Neuronal stem cell (in vitro differentiated cells): ENCODE measurements at regions not wholly inside any gene's neighbourhood (a gene's known extent, or its start where the extent isn't known, plus 50 kb on each side); places are given as distances from the start of the nearest gene placed in this dataset.

ENCODE experiments used
- DNase-seq: peaks from one replicate; pipeline ENCODE4 v3.0.0-alpha.2; 2013; ENCODE audit warnings: low spot score
- H2AFZ ChIP-seq: one replicate; pipeline ENCODE4 v1.6.1; 2013; ENCODE audit warnings: mild to moderate bottlenecking, low read length, inconsistent platforms
- H2AK5ac ChIP-seq: 2 replicates; pipeline ENCODE4 v1.6.1; 2013; ENCODE audit warnings: low read depth, mild to moderate bottlenecking, inconsistent platforms, low read length, moderate library complexity, mixed read lengths
- H2BK120ac ChIP-seq: 2 replicates; pipeline ENCODE4 v1.6.1; 2013; ENCODE audit warnings: low read depth, mild to moderate bottlenecking, inconsistent platforms, low read length, moderate library complexity, mixed read lengths
- H2BK12ac ChIP-seq: one replicate; pipeline ENCODE4 v1.6.1; 2013; ENCODE audit warnings: low read length, inconsistent platforms
- H2BK15ac ChIP-seq: 2 replicates; pipeline ENCODE4 v1.6.1; 2013; ENCODE audit warnings: mild to moderate bottlenecking, low read length, inconsistent platforms, mixed read lengths
- H2BK5ac ChIP-seq: one replicate; pipeline ENCODE4 v1.6.1; 2013; ENCODE audit warnings: inconsistent platforms, mild to moderate bottlenecking, low read length, moderate library complexity
- H3K14ac ChIP-seq: one replicate; pipeline ENCODE4 v1.6.1; 2013; ENCODE audit warnings: low read length, inconsistent platforms
- H3K18ac ChIP-seq: 2 replicates; pipeline ENCODE4 v1.6.1; 2013; ENCODE audit warnings: low read length, inconsistent platforms
- H3K23ac ChIP-seq: 2 replicates; pipeline ENCODE4 v1.6.1; 2013; ENCODE audit warnings: low read depth, mild to moderate bottlenecking, mixed read lengths, low read length, inconsistent platforms; ENCODE audit not compliant: poor library complexity
- H3K27ac ChIP-seq: replicated peaks from 3 replicates; pipeline ENCODE4 v1.5.1; 2013; ENCODE audit warnings: low read length, inconsistent platforms
- H3K27me3 ChIP-seq, 3 experiments: 2 replicates each; pipeline ENCODE4 v1.6.1; 2013; ENCODE audit warnings: low read length in 3 of 3, mild to moderate bottlenecking in 2 of 3, inconsistent platforms in 1 of 3, low read depth in 1 of 3, mixed read lengths in 1 of 3, moderate library complexity in 1 of 3; ENCODE audit not compliant: control insufficient read depth in 3 of 3, insufficient read depth in 3 of 3
- H3K36me3 ChIP-seq, 2 donors: replicated peaks in 1 of 2; 2 replicates each; pipeline ENCODE4 v1.6.1; 2013; ENCODE audit warnings: low read length in 2 of 2; ENCODE audit not compliant: control insufficient read depth in 2 of 2, insufficient read depth in 2 of 2
- H3K4ac ChIP-seq: 2 replicates; pipeline ENCODE4 v1.6.1; 2013; ENCODE audit warnings: inconsistent platforms, mild to moderate bottlenecking, low read length, moderate library complexity
- H3K4me1 ChIP-seq, 2 donors: 1 replicate in 1 of 2; 2 replicates in 1 of 2; pipeline ENCODE4 v1.6.1; 2013; ENCODE audit warnings: low read length in 2 of 2, low read depth in 1 of 2; ENCODE audit not compliant: control insufficient read depth in 2 of 2, insufficient read depth in 1 of 2
- H3K4me2 ChIP-seq: one replicate; pipeline ENCODE4 v1.6.1; 2013; ENCODE audit warnings: mild to moderate bottlenecking, low read length, inconsistent platforms; ENCODE audit not compliant: insufficient read depth, poor library complexity, severe bottlenecking
- H3K4me3 ChIP-seq, 2 donors: 2 replicates each; pipeline ENCODE4 v1.5.1; 2013; ENCODE audit warnings: low read length in 2 of 2, mild to moderate bottlenecking in 2 of 2, inconsistent platforms in 1 of 2, moderate library complexity in 1 of 2
- H3K79me1 ChIP-seq: one replicate; pipeline ENCODE4 v1.6.1; 2013; ENCODE audit warnings: low read depth, mild to moderate bottlenecking, inconsistent platforms, low read length, moderate library complexity
- H3K9ac ChIP-seq: one replicate; pipeline ENCODE4 v1.6.1; 2013; ENCODE audit warnings: mild to moderate bottlenecking, low read depth, low read length, inconsistent platforms; ENCODE audit not compliant: poor library complexity
- H3K9me3 ChIP-seq, 2 donors: replicated peaks in 1 of 2; 2 replicates each; pipeline versions ENCODE3 to v1.6.1; 2013; ENCODE audit warnings: low read length in 2 of 2, mild to moderate bottlenecking in 2 of 2, inconsistent platforms in 1 of 2, low read depth in 1 of 2, mixed read lengths in 1 of 2, moderate library complexity in 1 of 2; ENCODE audit not compliant: control insufficient read depth in 2 of 2, insufficient read depth in 1 of 2
- H4K8ac ChIP-seq: one replicate; pipeline ENCODE4 v1.6.1; 2013; ENCODE audit warnings: low read depth, mild to moderate bottlenecking, inconsistent platforms, low read length, moderate library complexity
- H4K91ac ChIP-seq: one replicate; pipeline ENCODE4 v1.6.1; 2013; ENCODE audit warnings: low read length, low read depth, mild to moderate bottlenecking, inconsistent platforms; ENCODE audit not compliant: poor library complexity
- WGBS, 2 donors: extraction: QIAGEN DNeasy Blood & Tissue Kit; methylation state at CpG; one replicate each; pipeline ENCODE4 v1.1.7; 2013; ENCODE audit warnings: missing lambda C conversion rate in 2 of 2, mixed read lengths in 1 of 2; ENCODE audit not compliant: insufficient read length in 2 of 2, insufficient replicate concordance in 1 of 2; ENCODE audit errors: extremely low coverage in 2 of 2; 5-methylcytosine and 5-hydroxymethylcytosine counted together

DNA sequence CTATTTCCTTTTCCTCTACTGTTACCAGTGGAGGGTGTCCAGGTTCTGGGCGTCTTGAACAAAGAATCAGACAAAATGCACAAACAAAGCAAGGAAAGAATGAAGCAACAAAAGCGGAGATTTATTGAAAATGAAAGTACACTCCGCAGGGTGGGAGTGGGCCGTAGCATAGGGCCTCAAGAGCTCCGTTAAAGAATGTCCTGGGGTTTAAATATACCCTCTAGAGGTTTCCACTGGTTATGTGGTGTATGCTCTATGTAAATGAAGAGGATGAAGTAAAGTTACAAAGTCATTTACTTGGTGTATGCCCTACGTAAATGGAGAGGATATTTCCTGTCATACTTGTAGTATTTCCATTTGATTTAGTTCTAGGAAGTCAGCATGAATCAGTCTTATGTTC lies 113.5 kb upstream of the MRPS30 start:
- Histone ChIP-seq H3K18ac (no peak overlapping the region), H3K4me3 (no peak overlapping the region), H3K9ac (no peak overlapping the region), H2BK120ac (no peak overlapping the region), H4K8ac (no peak overlapping the region), H2AK5ac (no peak overlapping the region), H3K4me2 (no peak overlapping the region), H2BK12ac (no peak overlapping the region), H3K27ac (no peak overlapping the region), H2BK15ac (no peak overlapping the region), H3K36me3 (no peaks in the 10 kb centered on the region), H3K4me1 (no peaks in the 10 kb centered on the region), H3K23ac (no peak overlapping the region), H4K91ac (no peak overlapping the region), H3K4ac (no peak overlapping the region), H2AFZ (no peak overlapping the region), H3K27me3 (no peaks in the 10 kb centered on the region), H3K9me3 (peaks cover 3 to 8% of the 10 kb centered on the region in 2 donors), H3K14ac (no peak overlapping the region), H3K79me1 (no peaks in the 10 kb centered on the region), H2BK5ac (no peak overlapping the region)
- no CpG with 5 or more reads among the region's 6 CpGs for WGBS, 2 donors
- DNase-seq: no peak

GRCh38 chr5:44691802-44692201 lies 116.9 kb upstream of the MRPS30 start:
- Histone ChIP-seq H3K27ac (no peak overlapping the region), H4K8ac (no peak overlapping the region), H2BK120ac (no peak overlapping the region), H2BK5ac (no peak overlapping the region), H3K23ac (no peak overlapping the region), H3K14ac (no peak overlapping the region), H2AFZ (no peak overlapping the region), H3K4me1 (no peaks in the 10 kb centered on the region), H3K9me3 (peaks cover 3 to 8% of the 10 kb centered on the region in 2 donors), H3K18ac (no peak overlapping the region), H4K91ac (no peak overlapping the region), H2AK5ac (no peak overlapping the region), H2BK15ac (no peak overlapping the region), H3K4ac (no peak overlapping the region), H3K4me2 (no peak overlapping the region), H3K79me1 (no peaks in the 10 kb centered on the region), H3K36me3 (no peaks in the 10 kb centered on the region), H3K9ac (no peak overlapping the region), H3K27me3 (no peaks in the 10 kb centered on the region), H3K4me3 (no peak overlapping the region), H2BK12ac (no peak overlapping the region)
- WGBS, 2 donors: no CpG with 5 or more reads among the region's 2 CpGs
- DNase-seq: no peak

GRCh38 chr5:44681906-44682305 lies 126.8 kb upstream of the MRPS30 start:
- H3K4me2 ChIP-seq: no peak overlapping the region
- H3K4me3 ChIP-seq: no peak overlapping the region
- H4K8ac ChIP-seq: no peak overlapping the region
- H3K9ac ChIP-seq: no peak overlapping the region
- H3K18ac ChIP-seq: no peak overlapping the region
- H3K27ac ChIP-seq: no peak overlapping the region
- no peaks in the 10 kb centered on the region for H3K36me3 ChIP-seq
- no peak overlapping the region for H4K91ac ChIP-seq
- DNase-seq: no peak
- no peak overlapping the region for H3K14ac ChIP-seq
- H3K23ac ChIP-seq: no peak overlapping the region
- H2BK15ac ChIP-seq: no peak overlapping the region
- H3K27me3 ChIP-seq: no peaks in the 10 kb centered on the region
- H2AK5ac ChIP-seq: no peak overlapping the region
- H2BK12ac ChIP-seq: no peak overlapping the region
- peaks cover 0 to 3% of the 10 kb centered on the region in 2 donors for H3K4me1 ChIP-seq
- H2BK5ac ChIP-seq: no peak overlapping the region
- H3K4ac ChIP-seq: no peak overlapping the region
- H2AFZ ChIP-seq: no peak overlapping the region
- no peaks in the 10 kb centered on the region for H3K79me1 ChIP-seq
- WGBS, 2 donors: no CpG with 5 or more reads among the region's 4 CpGs
- H3K9me3 ChIP-seq: peaks cover 3% of the 10 kb centered on the region in 2 donors
- no peak overlapping the region for H2BK120ac ChIP-seq

DNA sequence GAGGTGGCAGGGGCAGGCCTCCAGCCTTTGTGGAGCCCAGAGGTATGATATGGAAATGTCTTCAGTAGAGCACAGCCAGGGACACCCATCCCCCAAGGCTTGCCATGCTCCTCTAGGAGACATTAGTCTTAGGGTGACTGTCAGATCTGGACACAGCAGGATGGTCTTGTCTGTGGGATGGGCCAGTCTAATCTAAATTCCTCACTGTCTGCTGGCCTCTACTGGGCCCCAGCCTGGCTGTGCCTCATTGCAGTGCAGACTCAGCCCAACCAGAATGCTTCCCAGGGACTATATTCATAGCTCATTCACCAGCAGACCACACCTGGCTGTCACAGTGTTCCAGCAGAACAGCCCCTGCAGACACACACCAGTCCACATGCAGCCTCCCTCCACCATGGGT lies 129.5 kb upstream of the MRPS30 start:
- no peak overlapping the region for H3K4me2 ChIP-seq
- DNase-seq: no peak
- H3K27me3 ChIP-seq: no peaks in the 10 kb centered on the region
- no peak overlapping the region for H2BK120ac ChIP-seq
- H3K9ac ChIP-seq: no peak overlapping the region
- peaks cover 3% of the 10 kb centered on the region in 2 donors for H3K9me3 ChIP-seq
- H4K91ac ChIP-seq: no peak overlapping the region
- H2BK15ac ChIP-seq: no peak overlapping the region
- no peak overlapping the region for H4K8ac ChIP-seq
- no peak overlapping the region for H3K23ac ChIP-seq
- H2BK5ac ChIP-seq: no peak overlapping the region
- H3K18ac ChIP-seq: peak overlapping the region; percentile 85
- H3K36me3 ChIP-seq: no peaks in the 10 kb centered on the region
- H3K4me1 ChIP-seq: peaks cover 0 to 3% of the 10 kb centered on the region in 2 donors
- no peak overlapping the region for H2AK5ac ChIP-seq
- H2BK12ac ChIP-seq: no peak overlapping the region
- no peak overlapping the region for H3K4ac ChIP-seq
- peak overlapping the region; percentile 9 for H2AFZ ChIP-seq
- H3K14ac ChIP-seq: no peak overlapping the region
- no peak overlapping the region for H3K4me3 ChIP-seq
- no peak overlapping the region for H3K27ac ChIP-seq
- H3K79me1 ChIP-seq: no peaks in the 10 kb centered on the region
